Urothelium cell line (cell line): ENCODE measurements at regions not wholly inside any gene's neighbourhood (a gene's known extent, or its start where the extent isn't known, plus 50 kb on each side); places are given as distances from the start of the nearest gene placed in this dataset.

ENCODE experiments used
- DNase-seq: peaks from one replicate; pipeline ENCODE4 v3.0.0; 2011; ENCODE audit warnings: low spot score, mixed read lengths
- FAIRE-seq: peaks from 2 replicates; lab custom pipeline; 2011; peaks lifted over from hg19 to GRCh38; lab: Jason Lieb, UNC

DNA sequence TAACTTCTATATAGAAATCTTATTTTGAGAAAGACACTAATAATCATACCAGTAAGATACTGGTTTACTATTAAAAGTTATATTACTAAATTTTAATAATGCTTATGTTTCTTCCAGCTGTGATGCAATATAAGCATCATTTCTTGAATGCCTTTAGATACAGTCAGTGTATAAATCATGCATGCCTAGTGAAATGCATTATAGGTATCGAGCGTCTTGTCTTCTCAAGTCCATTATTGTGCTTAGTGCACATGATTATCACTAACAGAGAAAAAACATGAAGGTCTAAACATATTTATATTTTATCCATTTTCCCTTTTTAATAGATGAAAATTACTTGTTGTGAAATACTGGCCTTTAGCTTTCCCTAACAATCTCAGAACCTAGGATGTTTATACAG, 1021.5 kb upstream of the AGA start:
- FAIRE-seq (no peak), DNase-seq (no peak)

DNA sequence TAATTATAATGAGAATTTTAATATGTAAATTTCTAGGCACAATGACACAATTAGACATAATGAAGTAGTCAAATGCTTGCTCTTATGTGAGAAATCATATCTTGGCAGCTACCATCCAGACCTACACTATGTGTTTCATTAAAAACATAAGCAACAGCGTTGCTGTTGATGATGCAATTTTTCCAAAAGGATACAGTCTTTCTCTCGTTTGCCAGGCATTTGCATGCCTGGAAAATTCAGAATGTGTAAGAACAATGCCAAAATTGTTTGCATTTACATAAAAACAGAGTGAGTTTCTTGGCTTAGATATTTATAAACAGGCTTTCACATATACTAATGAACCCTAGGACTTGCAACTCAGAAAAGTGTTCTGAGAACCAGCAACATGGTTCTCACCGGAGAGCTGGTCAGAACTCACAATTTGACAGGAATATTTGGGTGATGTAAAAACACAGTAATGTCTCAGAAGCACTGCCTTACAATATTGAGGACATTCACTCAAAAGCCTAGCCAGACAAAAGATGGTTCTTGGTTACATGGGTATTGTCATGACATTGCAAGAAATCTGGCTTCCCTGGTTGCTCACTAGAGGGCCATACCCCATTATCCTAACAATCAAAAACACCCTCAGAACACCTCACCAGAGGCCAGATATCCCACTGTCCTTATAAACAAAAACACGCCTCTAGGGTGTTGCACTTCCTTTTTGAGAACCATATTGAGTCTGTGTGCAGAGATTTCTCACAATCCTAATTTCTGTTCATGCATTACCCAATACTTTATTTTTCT, 1029.0 kb upstream of the AGA start:
- FAIRE-seq = no peak
- DNase-seq = no peak

DNA sequence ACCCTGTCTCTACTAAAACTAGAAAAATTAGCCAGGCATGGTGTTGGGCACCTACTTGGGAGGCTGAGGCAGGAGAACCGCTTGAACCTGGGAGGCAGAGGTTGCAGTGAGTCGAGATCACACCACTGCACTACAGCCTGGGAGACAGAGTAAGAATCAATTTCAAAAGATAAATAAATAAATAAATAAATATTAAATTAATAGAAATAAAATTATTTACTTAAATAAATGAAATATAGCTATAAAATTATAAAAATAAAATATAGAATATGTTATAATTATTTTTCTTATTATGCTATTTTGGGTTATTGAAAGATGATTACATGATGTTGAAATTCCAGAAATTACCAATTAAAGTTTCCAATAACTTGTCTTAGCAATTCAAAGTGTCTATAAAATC, 1029.8 kb upstream of the AGA start:
- FAIRE-seq (no peak), DNase-seq (no peak)

DNA sequence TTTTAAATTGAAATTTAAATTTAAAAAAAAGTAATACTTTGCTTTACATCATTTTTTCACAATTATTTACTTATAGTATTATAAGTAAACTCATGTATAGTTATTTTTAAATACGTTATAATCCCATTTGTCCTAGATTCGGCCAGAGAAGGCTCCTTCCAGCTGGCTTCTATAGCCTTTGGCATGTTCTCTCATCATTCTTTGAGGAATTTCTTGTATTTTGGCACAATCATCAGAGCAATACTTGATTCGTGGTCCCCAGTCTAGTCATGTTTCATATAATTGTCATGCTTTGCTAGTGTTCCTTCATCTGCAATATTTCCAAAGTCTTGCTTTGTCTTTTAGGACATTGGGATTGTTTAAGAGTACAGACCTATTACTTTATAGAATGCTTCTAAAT, 1037.9 kb upstream of the AGA start:
- DNase-seq (no peak), FAIRE-seq (no peak)

DNA sequence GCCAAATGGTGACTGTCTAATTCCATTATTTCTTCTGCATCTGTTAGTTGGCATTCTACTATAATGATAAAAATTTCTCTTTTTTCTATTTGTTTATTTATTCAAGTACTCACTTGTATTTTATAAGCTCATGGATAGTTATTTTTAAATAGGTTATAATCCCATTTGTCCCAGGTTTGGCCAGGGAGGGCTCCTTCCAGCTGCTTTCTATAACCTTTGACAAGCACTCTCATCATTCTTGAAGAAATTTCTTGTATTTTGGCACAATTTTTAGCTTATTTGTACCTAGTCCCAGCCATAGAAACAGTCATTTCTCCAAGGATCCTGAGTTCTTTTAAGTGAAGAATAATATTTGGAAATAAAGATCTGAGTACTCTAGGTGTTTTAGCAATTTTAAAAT, 1038.6 kb upstream of the AGA start:
- FAIRE-seq (no peak), DNase-seq (no peak)

DNA sequence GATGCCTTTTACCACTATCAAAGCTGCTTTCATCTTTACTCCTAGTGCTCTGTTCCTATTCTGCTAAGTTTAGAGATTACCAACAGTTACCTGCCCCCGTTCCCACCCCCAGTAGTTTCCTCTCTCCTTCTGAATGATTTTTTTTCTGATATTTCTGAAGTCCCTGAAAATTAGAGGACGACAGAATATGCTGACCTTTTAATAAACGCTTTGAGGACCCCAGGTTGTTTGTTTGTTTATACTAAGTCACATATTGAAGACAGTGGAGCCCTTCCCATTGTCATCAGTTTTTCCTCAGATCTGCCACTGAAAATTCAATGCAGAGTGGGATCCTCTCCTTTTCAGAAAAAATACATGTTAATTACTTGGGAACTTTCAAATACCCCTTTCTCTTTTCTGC, 1039.3 kb upstream of the AGA start:
- DNase-seq = no peak
- no peak for FAIRE-seq

DNA sequence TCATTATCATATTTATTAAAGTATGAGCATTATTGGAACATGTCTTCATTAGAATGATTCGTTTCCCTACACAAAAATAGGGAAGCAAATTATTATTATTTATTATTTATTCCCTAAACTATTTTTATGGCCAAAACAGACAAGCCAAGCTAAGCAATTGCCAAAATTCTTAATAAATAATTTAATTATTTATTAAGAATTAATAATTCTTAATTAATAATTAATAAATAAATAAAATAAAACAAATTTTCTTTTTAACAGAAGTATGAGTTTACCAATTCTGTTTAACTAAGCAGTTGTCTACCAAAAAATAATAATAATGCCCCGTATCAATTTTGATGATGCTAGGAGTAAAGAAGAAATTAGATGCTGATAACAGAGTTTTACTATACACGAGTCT, 1080.8 kb upstream of the AGA start:
- no peak for DNase-seq
- no peak for FAIRE-seq

DNA sequence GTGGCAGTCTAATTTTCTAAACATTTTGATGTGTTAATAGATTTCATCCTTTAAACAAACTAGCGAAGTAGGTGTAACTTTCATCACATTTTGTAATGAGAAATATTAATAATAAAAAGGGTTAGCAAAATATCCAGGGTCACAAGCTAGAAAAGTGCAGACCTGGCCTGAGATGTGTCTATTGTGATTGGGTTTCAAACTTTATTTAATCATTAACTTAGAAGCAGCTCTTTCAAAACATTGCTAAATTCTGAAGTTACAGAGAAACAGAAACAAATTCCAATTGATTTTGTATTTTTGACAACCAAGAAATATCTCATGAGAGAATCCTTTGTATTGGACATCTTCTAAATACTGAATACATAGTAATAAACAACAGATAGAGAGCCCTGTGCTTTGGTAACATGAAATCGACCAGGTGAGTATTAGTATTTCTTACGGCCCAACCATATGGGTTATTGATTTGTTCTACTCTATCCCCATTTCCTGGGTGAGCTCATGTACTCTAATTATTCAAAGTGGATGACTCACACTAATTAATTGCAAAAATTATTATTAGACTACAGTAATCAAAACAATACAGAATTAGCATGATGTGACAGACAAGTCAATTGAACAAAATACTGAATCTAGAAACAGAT, 1093.8 kb upstream of the AGA start:
- no peak for DNase-seq
- no peak for FAIRE-seq

DNA sequence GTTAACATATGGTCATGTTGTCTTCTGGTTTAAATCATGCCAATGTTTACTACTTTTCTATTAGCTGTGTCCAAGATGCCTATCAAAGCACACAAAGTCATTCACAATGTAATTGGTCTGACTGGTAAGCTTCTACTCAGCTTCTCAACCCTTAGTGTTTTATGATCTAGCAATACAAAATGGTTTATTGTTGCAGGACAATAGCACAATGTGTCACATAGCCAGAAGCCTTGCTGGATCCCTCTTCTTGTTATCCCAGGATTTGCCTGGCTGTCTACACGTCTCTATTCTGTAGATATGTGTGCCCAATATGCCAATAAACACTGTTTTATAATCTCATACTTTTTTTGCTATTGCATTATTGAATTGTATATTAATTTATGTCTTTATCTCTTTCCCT, 1111.0 kb upstream of the AGA start:
- no peak for DNase-seq
- FAIRE-seq = no peak

DNA sequence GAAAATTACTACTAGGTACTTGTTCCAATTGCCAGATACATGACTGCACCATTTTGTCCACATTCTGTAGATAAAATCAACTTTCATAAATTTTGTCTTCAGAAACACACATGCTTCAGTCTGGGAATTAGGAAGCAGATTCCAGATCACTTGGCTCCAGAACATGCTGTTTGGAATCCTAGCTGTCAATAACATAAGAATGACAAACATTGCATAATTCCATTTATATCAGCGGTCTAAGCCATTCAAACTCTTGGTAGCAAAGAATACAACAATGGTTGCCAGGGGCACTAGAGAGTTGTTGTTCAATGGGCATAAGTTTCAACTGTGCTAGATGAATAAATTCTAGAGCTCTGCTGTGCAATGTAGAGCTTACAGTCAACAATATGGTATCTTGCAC, 1112.1 kb upstream of the AGA start:
- no peak for FAIRE-seq
- no peak for DNase-seq

DNA sequence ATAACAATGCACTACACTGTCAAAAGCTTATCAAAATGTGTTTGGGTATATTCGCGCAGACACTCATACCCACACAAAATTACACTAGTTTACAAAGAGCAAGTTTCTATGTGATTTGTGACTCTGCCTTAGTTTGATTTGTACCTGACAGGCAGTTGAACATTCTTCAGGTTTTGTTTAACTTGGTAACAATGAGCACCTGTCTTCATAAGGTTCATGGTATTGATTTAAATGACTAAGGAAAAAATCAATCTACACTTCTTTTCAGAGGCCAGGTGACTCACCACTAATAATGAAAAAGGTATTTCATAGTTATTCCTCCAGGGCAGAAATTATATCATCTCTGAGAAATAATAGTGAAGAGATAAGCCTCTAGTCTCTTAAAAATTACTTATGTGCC, 1114.6 kb upstream of the AGA start:
- FAIRE-seq (no peak), DNase-seq (no peak)

DNA sequence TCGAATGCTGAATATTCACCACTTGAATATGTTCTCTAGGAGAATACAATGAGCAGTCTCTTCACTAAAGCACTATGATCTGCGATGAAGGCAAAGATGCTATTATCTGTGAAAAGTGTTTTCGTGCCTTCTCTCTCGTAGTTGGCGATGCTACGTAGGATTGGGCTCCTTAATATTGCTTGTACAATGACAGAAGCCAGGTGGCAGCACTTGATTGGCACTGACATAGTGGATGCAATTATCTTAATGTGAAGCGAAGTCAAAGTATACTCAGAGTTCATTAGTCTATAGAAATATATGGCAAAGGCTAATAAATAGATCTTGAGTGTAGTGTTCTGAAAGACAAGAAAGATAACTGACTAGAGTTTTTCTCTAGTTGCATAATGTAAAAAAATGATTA, 1135.7 kb upstream of the AGA start:
- peak; percentile 2 for DNase-seq
- FAIRE-seq = no peak

DNA sequence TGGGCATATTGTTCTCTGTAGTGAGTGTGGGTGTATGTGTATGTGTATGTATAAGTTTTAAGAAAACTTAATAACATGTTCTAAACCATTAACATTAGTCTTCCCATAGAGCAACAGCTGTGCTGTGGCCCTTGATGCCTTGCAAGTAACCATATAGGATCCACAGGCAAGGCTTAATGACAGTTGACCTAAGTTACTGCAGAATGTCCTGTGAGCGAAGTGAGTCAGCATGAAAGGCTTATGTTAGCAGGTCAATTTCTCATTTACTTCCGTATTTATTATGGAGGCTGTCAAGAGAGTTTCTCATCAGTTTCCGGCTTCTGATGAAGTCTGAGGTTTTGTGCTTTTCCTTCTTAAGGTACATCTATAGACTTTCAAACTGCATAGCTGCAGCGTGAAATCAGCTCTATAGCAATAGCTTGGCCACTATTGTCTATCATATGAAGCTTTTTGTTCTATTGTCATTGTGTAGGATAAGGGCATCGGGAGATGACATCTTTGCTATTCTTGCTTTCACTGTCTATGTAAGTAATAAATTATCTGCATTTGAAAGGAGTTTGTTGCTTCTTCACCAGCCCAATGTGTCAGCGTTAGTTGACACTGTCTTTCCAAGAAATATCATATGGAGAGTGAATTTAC, 1153.4 kb upstream of the AGA start:
- FAIRE-seq (no peak), DNase-seq (no peak)

DNA sequence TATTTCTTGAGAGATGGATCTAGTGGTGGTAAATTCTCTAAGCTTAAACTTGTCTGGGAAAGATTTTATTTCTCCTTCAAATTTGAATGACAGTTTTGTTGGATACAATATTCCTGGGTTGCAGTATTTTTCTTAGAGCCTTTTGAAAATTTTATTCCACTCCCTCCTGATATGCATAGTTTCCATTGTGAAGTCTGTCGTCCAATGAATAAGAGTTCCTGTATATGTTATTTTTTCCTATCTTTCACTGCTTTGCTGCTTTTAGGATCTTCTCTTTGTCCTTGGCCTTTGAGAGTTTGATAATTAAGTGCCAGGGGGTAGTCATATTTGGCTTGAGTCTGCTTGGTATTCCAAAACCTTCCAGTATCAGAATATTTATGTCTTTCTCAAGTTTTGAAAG, 1156.4 kb upstream of the AGA start:
- FAIRE-seq = no peak

DNA sequence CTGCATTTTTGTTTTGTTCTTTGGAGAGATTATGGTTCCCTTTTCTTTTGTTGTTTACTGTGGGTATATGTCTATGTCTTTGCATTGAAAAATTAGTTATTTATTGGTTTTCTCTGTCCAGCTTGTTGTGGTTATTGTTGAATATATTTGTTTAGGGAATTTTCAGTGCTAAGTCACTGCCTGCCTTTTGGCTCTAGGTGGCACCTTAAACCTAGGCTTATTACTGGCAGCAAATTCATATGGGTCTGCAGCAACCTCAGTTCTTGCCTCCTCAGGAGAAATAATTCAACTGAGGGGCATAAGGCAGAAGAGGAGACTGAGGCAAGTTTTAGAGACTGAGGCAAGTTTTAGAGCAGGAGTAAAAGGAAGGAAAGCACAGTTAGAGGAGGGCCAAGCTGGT, 1157.3 kb upstream of the AGA start:
- DNase-seq (no peak), FAIRE-seq (no peak)

More for the DNA sequence above, 1156.4 kb upstream of the AGA start:
- DNase-seq = no peak

DNA sequence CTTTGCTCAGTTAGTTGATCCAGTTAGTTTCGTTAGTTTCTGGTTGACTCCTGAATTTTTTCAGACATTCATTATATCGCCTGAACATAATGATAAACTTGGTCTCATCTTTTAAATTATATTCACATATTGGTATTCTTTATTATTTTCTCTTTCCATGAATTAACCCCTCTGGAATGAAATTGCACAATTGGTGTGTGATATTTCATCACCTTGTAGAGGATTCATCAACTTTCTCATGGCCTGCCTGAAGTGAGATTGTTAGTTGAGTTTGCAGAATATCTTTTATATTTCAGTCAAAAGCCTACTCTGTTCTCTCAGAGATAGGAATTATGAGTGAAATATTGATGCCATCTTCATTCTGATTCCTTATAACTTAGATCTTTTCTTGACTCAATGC, 1160.6 kb upstream of the AGA start:
- FAIRE-seq (no peak), DNase-seq (no peak)

DNA sequence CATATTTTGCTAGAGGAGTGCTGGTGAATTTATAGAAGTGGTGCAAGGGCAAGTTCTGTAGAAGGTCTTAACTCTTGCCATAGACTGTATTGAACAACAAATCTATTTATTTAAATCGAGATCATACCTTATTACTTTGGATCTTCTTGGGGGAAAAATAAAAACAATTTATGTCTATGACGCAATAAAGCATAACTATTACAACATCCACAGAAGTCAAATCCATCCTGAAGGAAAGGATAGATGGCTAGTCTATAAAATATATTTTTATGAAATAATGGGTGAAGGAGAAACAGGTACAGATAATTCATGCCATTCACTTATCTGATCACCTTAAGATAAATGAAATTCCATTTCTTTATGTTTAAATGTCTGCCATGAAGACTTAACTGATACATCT, 1168.8 kb upstream of the AGA start:
- FAIRE-seq = no peak
- DNase-seq = no peak

DNA sequence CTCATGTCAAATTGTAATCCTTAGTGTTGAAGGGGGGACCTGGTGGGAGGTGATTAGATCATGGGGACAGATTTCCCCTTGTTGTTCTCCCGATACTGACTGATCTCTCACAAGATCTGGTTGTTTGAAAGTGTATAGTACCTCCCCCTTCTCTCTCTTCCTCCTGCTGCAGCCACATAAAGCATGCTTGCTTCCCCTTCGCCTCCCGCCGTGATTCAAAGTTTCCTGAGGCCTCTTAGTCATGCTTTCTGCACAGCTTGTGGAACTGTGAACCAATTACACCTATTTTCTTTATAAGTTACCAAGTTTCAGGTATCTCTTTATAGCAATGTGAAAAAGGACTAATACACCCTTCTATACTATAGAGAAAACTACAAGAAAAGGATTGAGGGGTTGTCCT, 1170.5 kb upstream of the AGA start:
- DNase-seq = no peak

DNA sequence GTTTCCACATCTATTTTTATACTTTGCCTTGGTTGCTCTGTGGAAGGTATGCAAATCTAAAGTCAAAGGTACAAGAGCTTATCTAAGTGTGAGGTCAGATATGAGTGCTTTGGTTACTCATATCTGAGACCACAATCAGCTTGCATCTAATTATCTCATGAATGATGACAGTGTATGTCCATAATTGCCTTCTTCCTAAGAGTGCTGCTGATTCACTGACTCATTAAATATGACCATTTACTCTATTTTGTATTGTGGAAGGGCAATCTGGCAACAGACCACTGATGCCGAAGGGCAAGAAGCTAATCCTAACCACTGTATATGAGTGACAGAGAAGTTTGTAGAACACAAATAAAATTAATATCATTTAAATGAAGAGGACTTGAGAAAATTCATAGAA, 1190.2 kb upstream of the AGA start:
- DNase-seq (no peak), FAIRE-seq (no peak)

More for the DNA sequence above, 1170.5 kb upstream of the AGA start:
- FAIRE-seq = no peak

DNA sequence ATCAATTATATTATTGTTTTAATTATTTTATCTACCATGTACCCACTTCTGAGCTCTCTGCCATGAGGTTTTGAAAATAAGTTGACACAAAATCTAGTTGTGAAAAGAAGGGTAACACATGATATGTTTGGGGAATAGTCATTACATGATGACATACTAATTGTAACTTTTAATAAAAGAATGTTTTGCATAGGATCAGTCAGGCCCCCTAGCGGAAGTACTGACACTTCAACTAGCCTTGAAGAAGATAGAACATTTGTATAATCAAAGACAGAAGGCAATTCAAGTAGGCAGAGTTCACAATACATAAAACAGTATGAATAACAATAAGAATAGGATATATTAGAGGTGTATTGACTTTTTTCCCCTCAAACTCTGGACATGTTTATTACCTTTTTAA, 1191.0 kb upstream of the AGA start:
- FAIRE-seq = no peak

DNA sequence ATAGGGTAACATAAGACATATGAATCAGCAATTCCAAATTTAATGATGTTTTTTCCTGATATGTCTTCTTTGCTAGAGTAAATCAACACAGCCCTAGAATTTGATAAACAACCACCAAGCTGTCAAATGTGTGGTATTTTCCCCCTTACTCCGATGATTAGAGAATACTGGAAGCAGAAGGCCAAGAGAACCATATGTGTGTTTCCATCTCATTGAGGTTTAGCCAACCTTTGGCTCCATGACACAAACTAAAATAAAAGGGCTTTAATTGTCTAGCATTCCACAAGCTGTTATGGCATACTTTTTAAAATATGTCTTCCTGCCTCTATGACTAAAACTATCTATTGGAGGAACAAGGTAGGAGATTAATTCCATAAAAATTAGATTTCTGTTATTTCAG, 1222.4 kb upstream of the AGA start:
- FAIRE-seq = no peak
- no peak for DNase-seq

More for the DNA sequence above, 1191.0 kb upstream of the AGA start:
- DNase-seq = no peak

DNA sequence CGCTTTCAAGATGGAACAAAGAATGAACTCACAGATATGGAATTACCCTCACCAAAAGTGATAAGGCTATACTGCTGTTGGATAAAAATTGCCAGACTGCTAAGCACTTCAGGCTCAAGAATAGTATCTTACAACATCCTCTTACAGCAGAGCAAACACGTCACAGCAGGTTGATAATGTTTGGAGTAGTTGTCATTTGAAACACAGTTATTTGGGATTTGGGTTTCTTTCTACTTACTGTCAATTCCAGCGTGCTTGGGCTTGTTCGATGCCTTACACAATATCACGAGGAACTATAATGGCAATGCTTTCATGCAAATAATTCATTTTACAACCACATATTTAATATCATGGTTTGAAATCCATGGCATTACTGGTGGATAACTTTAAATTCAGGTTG, 1223.7 kb upstream of the AGA start:
- FAIRE-seq (no peak), DNase-seq (no peak)
